HG02884 (cell line): ENCODE measurements at regions not wholly inside any gene's neighbourhood (a gene's known extent, or its start where the extent isn't known, plus 50 kb on each side); places are given as distances from the start of the nearest gene placed in this dataset.
"Not testable (repeated sequence)": the region's sequence is repeated elsewhere in the genome, so short reads cannot be mapped to it uniquely, and the experiment has no call there.

Experiments used
- ATAC-seq: cut with Tn5 transposase; IDR thresholded peaks from one replicate; pipeline ENCODE4 v1.9.1; 2021; ENCODE audit warnings: mild to moderate bottlenecking, moderate library complexity; ENCODE audit not compliant: unreplicated experiment

GRCh38 chr3:70743754-70744153 lies 431.3 kb upstream of the MDFIC2 start:
- no peak for ATAC-seq

DNA sequence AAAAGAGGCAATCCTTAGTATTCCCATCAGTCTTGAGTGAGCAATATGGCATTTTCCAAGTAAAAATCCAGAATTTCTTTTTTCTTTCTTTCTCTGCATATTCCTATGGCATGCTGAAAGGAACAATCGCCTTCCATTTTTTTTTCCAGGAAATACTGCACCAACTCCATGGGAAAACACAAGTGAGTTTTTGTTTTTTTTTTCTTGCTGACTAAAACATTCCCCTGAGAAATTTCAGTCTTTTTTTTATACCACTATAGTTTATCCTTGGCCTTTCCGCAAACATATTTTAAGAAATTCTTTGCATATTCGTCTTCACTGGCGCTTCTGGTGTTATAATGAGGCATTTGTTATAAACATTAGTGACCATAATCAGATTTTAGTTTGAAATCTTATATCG lies 429.6 kb upstream of the MDFIC2 start:
- no peak for ATAC-seq

GRCh38 chr3:70740872-70741271 lies 428.4 kb upstream of the MDFIC2 start:
- ATAC-seq: no peak

DNA sequence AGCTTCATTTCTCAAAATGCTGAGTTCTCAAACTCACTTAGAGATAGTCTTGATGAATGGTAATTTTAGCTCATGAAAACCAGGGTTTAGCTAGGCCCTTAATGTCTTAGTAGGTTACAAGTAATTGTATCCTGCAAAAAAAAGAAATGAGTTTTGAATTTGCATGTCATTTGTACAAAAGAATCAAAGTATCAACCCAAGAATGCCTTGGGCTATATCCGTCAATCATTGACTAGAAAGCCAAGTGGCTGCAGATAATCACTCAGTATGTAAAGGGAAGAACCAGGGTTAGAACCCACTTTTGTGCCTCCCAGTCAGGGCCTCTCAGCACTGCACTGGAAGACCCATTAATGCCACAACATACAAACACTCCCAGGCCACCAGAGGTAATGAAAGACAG lies 427.6 kb upstream of the MDFIC2 start:
- no peak for ATAC-seq

DNA sequence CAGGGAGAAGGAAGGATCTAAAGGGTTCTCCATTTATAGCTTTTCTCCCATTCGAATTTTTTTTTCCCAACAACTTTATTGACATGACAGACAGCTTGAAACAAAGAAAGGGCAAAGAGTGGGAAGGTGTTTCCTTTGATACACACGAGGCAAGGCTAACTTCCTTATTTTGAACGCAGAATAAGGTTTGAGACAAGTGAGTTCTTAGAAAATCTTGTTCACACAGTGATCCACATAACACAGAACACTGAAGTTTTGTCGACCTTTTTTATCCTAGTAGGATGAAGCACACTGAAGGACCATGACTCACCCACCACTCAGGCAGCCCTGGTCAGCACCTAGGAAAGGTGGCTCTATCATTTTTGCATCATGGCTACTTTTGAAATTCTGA lies 425.8 kb upstream of the MDFIC2 start:
- ATAC-seq: no peak

DNA sequence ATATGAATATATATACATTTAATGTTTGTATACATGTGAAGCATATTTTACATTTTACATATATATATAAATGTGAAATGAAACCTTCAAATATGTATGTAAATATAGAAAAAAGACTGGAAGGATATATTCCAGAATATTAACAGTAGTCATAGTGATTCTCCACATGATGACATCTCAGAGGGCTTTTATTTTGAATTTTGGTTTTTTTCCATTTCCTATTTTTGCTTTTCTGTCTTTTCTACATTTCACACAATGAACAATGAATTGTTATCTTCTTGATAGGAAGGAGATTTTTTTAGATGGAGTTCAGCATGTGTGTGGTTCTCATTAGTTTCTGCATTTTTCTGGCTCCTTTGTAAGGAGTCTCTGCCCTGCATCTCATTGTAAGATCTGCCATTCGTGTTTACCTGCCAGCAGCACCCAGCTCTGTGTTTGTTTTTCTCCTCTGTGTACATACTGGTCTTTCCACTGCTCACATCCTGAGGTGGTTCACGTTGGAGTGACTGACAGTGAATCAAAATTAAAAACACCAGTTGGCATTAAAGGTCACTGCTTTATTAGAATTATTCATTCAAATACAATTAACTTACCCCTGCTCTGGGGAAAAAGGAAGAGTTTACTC lies 425.3 kb upstream of the MDFIC2 start:
- no peak for ATAC-seq

GRCh38 chr3:70736009-70736408 lies 423.6 kb upstream of the MDFIC2 start:
- ATAC-seq: no peak

DNA sequence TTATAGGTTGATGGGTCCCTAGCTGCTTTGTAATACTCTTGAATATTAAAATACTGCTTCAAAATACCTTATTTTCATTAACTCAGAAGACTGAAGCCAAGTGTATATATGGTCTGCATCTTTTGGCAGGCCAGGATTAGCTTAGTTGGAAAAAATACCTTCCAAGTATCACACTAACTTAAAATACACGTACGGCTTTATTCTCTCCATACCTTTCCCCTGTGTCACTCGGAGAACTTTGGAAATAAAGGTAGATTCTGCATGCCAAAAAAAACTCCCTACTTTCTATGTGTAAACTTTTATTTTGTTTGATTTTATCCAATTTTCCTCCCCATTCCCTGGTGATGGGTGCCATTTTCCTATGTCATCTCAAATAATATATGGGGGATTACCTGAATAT lies 422.3 kb upstream of the MDFIC2 start:
- no peak for ATAC-seq

DNA sequence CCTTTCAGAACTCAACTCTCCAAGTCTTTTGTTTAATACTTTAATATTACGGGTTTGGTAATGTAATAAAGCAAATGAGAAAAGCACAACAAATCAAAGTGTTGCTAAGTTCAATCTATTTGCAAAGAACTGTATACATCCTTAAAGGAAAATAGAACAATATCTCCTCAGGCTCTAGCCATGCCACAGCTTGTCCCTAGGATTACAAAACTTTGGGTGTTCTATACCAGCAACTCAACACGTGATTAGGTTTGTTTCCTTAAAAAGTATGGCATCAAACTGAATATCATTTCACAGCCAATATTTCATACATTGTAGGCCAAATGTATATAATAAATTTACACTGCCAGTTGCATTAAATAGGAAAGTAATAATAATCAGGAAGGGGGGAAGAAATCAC lies 418.6 kb upstream of the MDFIC2 start:
- no peak for ATAC-seq

DNA sequence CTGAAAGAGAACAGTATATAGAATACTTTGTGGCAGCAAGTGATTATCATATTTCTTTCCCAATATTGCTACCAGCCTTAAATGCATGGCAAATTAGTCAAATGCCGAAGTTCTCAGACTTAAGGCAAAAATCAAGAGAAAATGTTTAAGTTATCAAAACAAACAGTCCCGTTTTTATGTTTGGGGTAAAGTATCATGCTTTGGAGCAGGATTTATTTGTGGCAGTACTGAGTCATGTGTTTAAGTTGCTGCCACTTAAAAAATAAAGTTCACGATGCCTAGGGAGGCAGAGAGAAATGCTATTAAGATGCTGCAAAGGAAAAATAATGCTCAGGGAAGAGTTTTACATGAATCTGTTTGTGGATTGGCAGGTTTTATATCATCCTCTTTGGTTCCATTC lies 417.4 kb upstream of the MDFIC2 start:
- no peak for ATAC-seq

- no peak for ATAC-seq
These were observed 415.9 kb upstream of the MDFIC2 start for GRCh38 chr3:70728311-70728710.

GRCh38 chr3:70726961-70727360 lies 414.5 kb upstream of the MDFIC2 start:
- ATAC-seq: no peak

GRCh38 chr3:70726096-70726938 lies 413.9 kb upstream of the MDFIC2 start:
- no peak for ATAC-seq

DNA sequence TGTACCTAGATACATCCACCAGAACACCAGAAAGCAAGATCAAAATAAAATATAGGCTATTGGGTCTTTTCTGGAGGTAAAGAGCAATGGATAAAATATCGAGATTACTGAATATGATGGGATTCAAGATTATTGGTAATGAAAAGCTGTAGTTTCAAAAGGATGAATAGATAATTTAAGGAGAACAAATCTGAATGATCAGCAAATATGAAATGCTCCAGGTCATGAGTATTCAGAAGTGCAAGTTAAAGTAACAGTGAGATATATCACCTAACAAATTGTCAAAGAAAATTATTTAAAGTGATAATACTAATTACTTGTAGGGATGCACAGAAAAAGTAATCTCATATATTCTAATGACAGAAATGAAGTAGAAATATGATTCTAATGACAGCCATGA lies 409.6 kb upstream of the MDFIC2 start:
- ATAC-seq: no peak

- no peak for ATAC-seq
These were observed 404.4 kb upstream of the MDFIC2 start for GRCh38 chr3:70716832-70717231.

DNA sequence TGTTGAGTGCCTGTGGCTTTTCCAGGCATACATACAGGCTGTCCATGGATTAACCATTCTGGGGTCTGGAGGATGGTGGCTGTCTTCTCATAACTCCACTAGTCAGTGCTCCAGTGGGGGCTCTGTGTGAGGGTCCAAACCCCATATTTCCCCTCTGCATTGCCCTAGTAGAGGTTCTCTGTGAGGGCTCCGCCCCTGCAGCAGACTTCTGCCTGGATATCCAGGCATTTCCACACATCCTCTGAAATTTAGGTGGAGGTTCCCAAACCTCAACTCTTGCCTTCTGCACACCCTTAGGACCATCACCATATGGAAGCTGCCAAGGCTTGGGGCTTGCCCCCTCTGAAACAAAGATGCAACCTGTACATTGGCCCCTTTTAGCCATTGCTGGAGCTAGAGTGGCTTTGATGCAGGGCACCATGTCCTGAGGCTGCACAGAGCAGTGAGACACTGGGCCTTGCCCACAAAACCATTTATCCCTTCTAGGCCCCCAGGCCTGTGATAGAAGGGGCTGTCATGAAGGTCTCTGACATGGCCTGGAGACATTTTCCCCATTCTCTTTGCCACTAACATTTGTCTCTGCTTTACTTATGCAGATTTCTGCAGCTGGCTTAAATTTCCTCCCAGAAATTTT lies 400.1 kb upstream of the MDFIC2 start:
- no peak for ATAC-seq

GRCh38 chr3:70703305-70704102 lies 391.1 kb upstream of the MDFIC2 start:
- no peak for ATAC-seq

DNA sequence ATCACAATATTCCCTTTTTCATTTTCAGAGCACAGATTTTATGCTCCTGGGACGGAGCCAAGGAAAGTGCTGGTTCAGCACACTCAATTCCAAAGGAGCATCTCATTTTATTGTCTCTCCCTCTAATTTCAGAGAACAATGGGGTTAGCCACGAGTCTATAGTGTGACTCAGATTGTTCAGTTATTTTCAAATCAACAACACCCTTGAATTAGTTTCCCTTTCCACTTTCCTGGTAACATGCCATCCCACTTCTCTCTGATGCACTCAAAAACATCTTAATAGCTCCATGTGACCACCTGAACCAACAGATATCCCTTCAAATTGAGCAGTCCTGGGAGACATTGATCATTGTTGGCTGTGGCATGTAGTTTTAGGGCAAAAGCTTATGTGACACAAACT lies 389.7 kb upstream of the MDFIC2 start:
- ATAC-seq: no peak

DNA sequence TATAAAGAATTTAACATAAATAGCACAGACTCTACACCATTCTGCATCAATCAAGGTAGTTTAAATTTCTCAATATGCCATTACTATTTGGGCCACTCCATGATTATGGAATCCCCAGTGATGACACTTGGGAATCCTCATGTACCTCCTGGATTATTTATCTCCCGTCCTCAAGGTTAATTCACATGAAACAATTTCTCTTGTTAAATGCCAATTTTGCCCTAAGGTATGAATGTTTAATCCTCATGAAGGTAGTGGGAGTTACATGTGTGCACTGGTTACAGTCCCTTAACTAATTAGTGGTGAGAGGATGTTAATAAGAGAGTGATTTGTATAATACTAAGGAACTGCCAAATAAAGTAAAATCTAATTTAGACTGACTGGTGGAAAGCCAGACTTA lies 372.3 kb upstream of the MDFIC2 start:
- no peak for ATAC-seq

DNA sequence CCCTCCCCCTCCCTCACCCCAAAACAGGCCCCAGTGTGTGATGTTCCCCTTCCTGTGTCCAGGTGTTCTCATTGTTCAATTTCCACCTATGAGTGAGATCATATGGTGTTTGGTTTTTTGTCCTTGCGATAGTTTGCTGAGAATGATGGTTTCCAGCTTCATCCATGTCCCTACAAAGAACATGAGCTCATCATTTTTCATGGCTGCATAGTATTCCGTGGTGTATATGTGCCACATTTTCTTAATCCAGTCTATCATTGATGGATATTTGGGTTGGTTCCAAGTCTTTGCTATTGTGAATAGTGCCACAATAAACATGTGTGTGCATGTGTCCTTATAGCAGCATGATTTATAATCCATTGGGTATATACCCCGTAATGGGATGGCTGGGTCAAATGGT lies 363.4 kb upstream of the MDFIC2 start:
- not testable (repeated sequence) for ATAC-seq
